Upper lobe of right lung (tissue), 1 donor: ENCODE measurements at regions not wholly inside any gene's neighbourhood (a gene's known extent, or its start where the extent isn't known, plus 50 kb on each side); places are given as distances from the start of the nearest gene placed in this dataset.

Experiments used
- ATAC-seq: fragments of 200-7000 bp; cut with Tn5 transposase; one replicate; pipeline ENCODE4 v1.9.1; 2020; ENCODE audit warnings: mild to moderate bottlenecking, moderate library complexity
- DNase-seq: peaks from one replicate; pipeline ENCODE4 v3.0.0-alpha.2; 2020
- H3K27ac ChIP-seq: fragments of 200-600 bp; one replicate; pipeline ENCODE4 v1.8.0; 2022
- H3K27me3 ChIP-seq: fragments of 200-600 bp; one replicate; pipeline ENCODE4 v1.8.0; 2022; ENCODE audit warnings: mild to moderate bottlenecking
- H3K36me3 ChIP-seq: fragments of 200-600 bp; one replicate; pipeline ENCODE4 v1.8.0; 2022
- H3K4me1 ChIP-seq: fragments of 200-600 bp; one replicate; pipeline ENCODE4 v1.8.0; 2022
- H3K4me3 ChIP-seq: fragments of 200-600 bp; one replicate; pipeline ENCODE4 v1.8.0; 2022; ENCODE audit warnings: mild to moderate bottlenecking
- H3K9me3 ChIP-seq: fragments of 200-600 bp; one replicate; pipeline ENCODE4 v1.8.0; 2022
- CTCF ChIP-seq: fragments of 200-600 bp; IDR thresholded peaks from one replicate; pipeline ENCODE4 v1.8.0; 2022; ENCODE audit warnings: antibody characterized with exemption
- intact Hi-C: fragments of 100-400 bp; cut with DNase I; formaldehyde crosslinking; loops from one replicate; pipeline ENCODE4 v1.11.0; 2022
- donor health status: DM: no; HTN: yes; CAD: no; lungs with severe emphysema.

- no peak for DNase-seq
- intact Hi-C loops, result no loop called here
- Histone ChIP-seq H3K4me3 (no peak overlapping the region), H3K9me3 (no peaks in the 10 kb centered on the region), H3K27ac (no peak overlapping the region), H3K4me1 (no peaks in the 10 kb centered on the region), H3K27me3 (no peaks in the 10 kb centered on the region), H3K36me3 (no peaks in the 10 kb centered on the region)
- TF ChIP-seq CTCF, result no peak
- no peak for ATAC-seq
Measured at GRCh38 chr5:176151281-176151680, 86.9 kb upstream of the SIMC1 start.

- H3K36me3 ChIP-seq, result no peaks in the 10 kb centered on the region
- H3K27ac ChIP-seq, result no peak overlapping the region
- no peaks in the 10 kb centered on the region for H3K9me3 ChIP-seq
- no peak overlapping the region for H3K4me3 ChIP-seq
- no peak for TF ChIP-seq CTCF
- ATAC-seq (no peak), DNase-seq (no peak)
- intact Hi-C loops, result no loop called here
- no peaks in the 10 kb centered on the region for H3K27me3 ChIP-seq
- no peaks in the 10 kb centered on the region for H3K4me1 ChIP-seq
Measured at GRCh38 chr5:176152191-176152929, 85.9 kb upstream of the SIMC1 start.

- no peak for TF ChIP-seq CTCF
- ATAC-seq (no peak), DNase-seq (no peak)
- no peaks in the 10 kb centered on the region for H3K36me3 ChIP-seq
- H3K4me3 ChIP-seq, result no peak overlapping the region
- intact Hi-C loops, result no loop called here
- H3K9me3 ChIP-seq, result no peaks in the 10 kb centered on the region
- H3K27me3 ChIP-seq, result no peaks in the 10 kb centered on the region
- H3K27ac ChIP-seq, result no peak overlapping the region
- no peaks in the 10 kb centered on the region for H3K4me1 ChIP-seq
Measured at GRCh38 chr5:176152930-176153311, 85.3 kb upstream of the SIMC1 start.

- ATAC-seq (no peak), DNase-seq (no peak)
- intact Hi-C loops, result no loop called here
- H3K36me3 ChIP-seq, result no peaks in the 10 kb centered on the region
- no peaks in the 10 kb centered on the region for H3K27me3 ChIP-seq
- H3K9me3 ChIP-seq, result no peaks in the 10 kb centered on the region
- H3K4me1 ChIP-seq, result no peaks in the 10 kb centered on the region
- TF ChIP-seq CTCF, result no peak
- H3K27ac ChIP-seq, result no peak overlapping the region
- H3K4me3 ChIP-seq, result no peak overlapping the region
Measured at GRCh38 chr5:176153741-176154140, 84.5 kb upstream of the SIMC1 start.

GRCh38 chr5:176154821-176155220, 83.4 kb upstream of the SIMC1 start:
- H3K27ac ChIP-seq, result no peak overlapping the region
- peak; percentile 10 for ATAC-seq
- intact Hi-C loops, result no loop called here
- H3K36me3 ChIP-seq, result no peaks in the 10 kb centered on the region
- no peaks in the 10 kb centered on the region for H3K9me3 ChIP-seq
- H3K4me1 ChIP-seq, result no peaks in the 10 kb centered on the region
- no peak for DNase-seq
- no peak overlapping the region for H3K4me3 ChIP-seq
- TF ChIP-seq CTCF, result no peak
- H3K27me3 ChIP-seq, result no peaks in the 10 kb centered on the region

- Histone ChIP-seq H3K9me3 (no peaks in the 10 kb centered on the region), H3K36me3 (no peaks in the 10 kb centered on the region), H3K27me3 (no peaks in the 10 kb centered on the region), H3K27ac (no peak overlapping the region), H3K4me1 (no peaks in the 10 kb centered on the region), H3K4me3 (no peak overlapping the region)
- intact Hi-C loops, result no loop called here
- ATAC-seq, result peak; percentile 50
- TF ChIP-seq CTCF, result no peak
- DNase-seq, result no peak
Measured at GRCh38 chr5:176155922-176156359, 82.3 kb upstream of the SIMC1 start.
